ENCODE measurements at regions not wholly inside any gene's neighbourhood (a gene's known extent, or its start where the extent isn't known, plus 50 kb on each side); places are given as distances from the start of the nearest gene placed in this dataset.

DNA sequence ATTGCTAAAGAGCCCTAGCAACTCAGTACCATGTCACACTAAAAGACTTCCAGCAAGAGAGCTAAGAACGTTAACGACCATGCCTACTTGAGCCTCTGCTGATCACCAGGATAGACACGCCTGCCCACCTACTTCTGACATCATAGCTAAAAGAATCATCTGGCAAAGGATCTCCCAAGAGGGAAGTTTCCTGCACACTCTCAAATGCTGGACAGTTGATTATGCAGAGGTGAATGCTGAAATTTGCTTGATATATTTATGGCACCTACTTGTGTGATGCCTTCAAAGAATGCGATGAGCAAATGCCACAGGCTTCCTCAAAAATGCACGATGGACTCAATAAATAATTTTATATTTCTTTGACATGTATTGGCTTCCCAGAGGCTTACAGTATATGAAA lies 113.6 kb downstream of the GALC start (continued):
- TF ChIP-seq HNRNPK (IDR thresholded peaks at IDR 0.05; ENCODE audit: low read depth, low read length, poor library complexity, severe bottlenecking) = no peak

GRCh38 chr14:87878959-87879358 lies 114.0 kb downstream of the GALC start:
- DNase-seq (ENCODE audit: low spot score) (no peak), ATAC-seq (no peak), FAIRE-seq (no peak)
- Histone ChIP-seq H3K9ac (ENCODE audit: insufficient read depth, low read depth, low read length) (no peak overlapping the region), H3K4me1 (ENCODE audit: insufficient read depth, low read length) (no peaks in the 10 kb centered on the region), H4K20me1 (ENCODE audit: insufficient read depth, low read length) (no peaks in the 10 kb centered on the region), H3K27me3 (ENCODE audit: control insufficient read depth in 1 of 2, insufficient read depth in 2 of 2, low read length in 2 of 2) (no peaks in the 10 kb centered on the region), H2AFZ (ENCODE audit: low read length) (no peak overlapping the region), H3K36me3 (replicated peaks in 1 of 2; ENCODE audit: control insufficient read depth in 1 of 2, insufficient read depth in 2 of 2, low read length in 2 of 2) (no peaks in the 10 kb centered on the region), H3K4me3 (replicated peaks in 1 of 3; ENCODE audit: insufficient read depth in 1 of 3, low read depth in 2 of 3, low read length in 3 of 3) (no peak overlapping the region), H3K9me3 (ENCODE audit: low read length) (no peaks in the 10 kb centered on the region), H3K27ac (ENCODE audit: extremely low read length, insufficient read depth, low read length) (no peak overlapping the region), H3K4me2 (ENCODE audit: low read depth, low read length) (no peak overlapping the region), H3K79me2 (ENCODE audit: insufficient read depth, low read length) (no peaks in the 10 kb centered on the region)
- no peak for TF ChIP-seq MAFK (conservative IDR thresholded peaks at IDR 0.05 in 1 of 2, IDR thresholded peaks at IDR 0.05 in 1 of 2; ENCODE audit: low read length in 2 of 2)
- no peak for TF ChIP-seq ZNF549 (CRISPR knock-in tag; IDR thresholded peaks at IDR 0.05)
- TF ChIP-seq, protein P1, sequence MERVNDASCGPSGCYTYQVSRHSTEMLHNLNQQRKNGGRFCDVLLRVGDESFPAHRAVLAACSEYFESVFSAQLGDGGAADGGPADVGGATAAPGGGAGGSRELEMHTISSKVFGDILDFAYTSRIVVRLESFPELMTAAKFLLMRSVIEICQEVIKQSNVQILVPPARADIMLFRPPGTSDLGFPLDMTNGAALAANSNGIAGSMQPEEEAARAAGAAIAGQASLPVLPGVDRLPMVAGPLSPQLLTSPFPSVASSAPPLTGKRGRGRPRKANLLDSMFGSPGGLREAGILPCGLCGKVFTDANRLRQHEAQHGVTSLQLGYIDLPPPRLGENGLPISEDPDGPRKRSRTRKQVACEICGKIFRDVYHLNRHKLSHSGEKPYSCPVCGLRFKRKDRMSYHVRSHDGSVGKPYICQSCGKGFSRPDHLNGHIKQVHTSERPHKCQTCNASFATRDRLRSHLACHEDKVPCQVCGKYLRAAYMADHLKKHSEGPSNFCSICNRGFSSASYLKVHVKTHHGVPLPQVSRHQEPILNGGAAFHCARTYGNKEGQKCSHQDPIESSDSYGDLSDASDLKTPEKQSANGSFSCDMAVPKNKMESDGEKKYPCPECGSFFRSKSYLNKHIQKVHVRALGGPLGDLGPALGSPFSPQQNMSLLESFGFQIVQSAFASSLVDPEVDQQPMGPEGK (CRISPR knock-in tag; IDR thresholded peaks at IDR 0.05) = no peak
- TF ChIP-seq, protein P2, sequence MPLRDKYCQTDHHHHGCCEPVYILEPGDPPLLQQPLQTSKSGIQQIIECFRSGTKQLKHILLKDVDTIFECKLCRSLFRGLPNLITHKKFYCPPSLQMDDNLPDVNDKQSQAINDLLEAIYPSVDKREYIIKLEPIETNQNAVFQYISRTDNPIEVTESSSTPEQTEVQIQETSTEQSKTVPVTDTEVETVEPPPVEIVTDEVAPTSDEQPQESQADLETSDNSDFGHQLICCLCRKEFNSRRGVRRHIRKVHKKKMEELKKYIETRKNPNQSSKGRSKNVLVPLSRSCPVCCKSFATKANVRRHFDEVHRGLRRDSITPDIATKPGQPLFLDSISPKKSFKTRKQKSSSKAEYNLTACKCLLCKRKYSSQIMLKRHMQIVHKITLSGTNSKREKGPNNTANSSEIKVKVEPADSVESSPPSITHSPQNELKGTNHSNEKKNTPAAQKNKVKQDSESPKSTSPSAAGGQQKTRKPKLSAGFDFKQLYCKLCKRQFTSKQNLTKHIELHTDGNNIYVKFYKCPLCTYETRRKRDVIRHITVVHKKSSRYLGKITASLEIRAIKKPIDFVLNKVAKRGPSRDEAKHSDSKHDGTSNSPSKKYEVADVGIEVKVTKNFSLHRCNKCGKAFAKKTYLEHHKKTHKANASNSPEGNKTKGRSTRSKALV (CRISPR knock-in tag; IDR thresholded peaks at IDR 0.05) = no peak
- TF ChIP-seq FOXA1 (IDR thresholded peaks at IDR 0.05) = no peak
- no peak for TF ChIP-seq FOXA1 (CRISPR knock-in tag; IDR thresholded peaks at IDR 0.05)
- TF ChIP-seq THYN1 (CRISPR knock-in tag; IDR thresholded peaks at IDR 0.05; ENCODE audit: borderline replicate concordance, low read depth) = no peak
- TF ChIP-seq ZSCAN12 (CRISPR knock-in tag; IDR thresholded peaks at IDR 0.05) = no peak
- TF ChIP-seq ZNF678 (CRISPR knock-in tag; IDR thresholded peaks at IDR 0.05) = no peak
- no peak for TF ChIP-seq ZNF3 (CRISPR knock-in tag; IDR thresholded peaks at IDR 0.05)
- no peak for TF ChIP-seq MXD4 (CRISPR knock-in tag; IDR thresholded peaks at IDR 0.05)
- no peak for TF ChIP-seq FOXP1 (IDR thresholded peaks at IDR 0.05)
- no peak for TF ChIP-seq FOXP1 (CRISPR knock-in tag; IDR thresholded peaks at IDR 0.05)
- TF ChIP-seq ZNF558 (CRISPR knock-in tag; IDR thresholded peaks at IDR 0.05; ENCODE audit: borderline replicate concordance) = no peak
- no peak for TF ChIP-seq CEBPG (CRISPR knock-in tag; IDR thresholded peaks at IDR 0.05)
- no peak for TF ChIP-seq ZSCAN30 (CRISPR knock-in tag; IDR thresholded peaks at IDR 0.05)
- no peak for TF ChIP-seq KDM1A (CRISPR knock-in tag; IDR thresholded peaks at IDR 0.05)
- ChIA-PET POLR2A (no interaction called here), CTCF (ENCODE audit: low intra/inter-chr PET ratio, low total read pairs) (no interaction called here)
- no TSS peak for BruUV-seq (replicated peaks)
- intact Hi-C loops (cut with micrococcal nuclease; ENCODE audit: unreplicated experiment) (no loop called here), in situ Hi-C loops (cut with HindIII; ENCODE audit: extremely low pct_ligation_motif_present, low pct_unique_long_range_greater_than_20kb) (no loop called here)
- 0% methylated on average over 2 of the region's 2 CpGs for WGBS (ENCODE audit: low lambda C conversion rate)
